Keratinocyte (primary cell): ENCODE measurements at regions not wholly inside any gene's neighbourhood (a gene's known extent, or its start where the extent isn't known, plus 50 kb on each side); places are given as distances from the start of the nearest gene placed in this dataset.

ENCODE experiments used
- DNase-seq: peaks from one replicate; pipeline ENCODE4 v3.0.0-alpha.2; 2011; ENCODE audit warnings: low read depth, missing footprints, low spot score
- FAIRE-seq: peaks from 2 replicates; lab custom pipeline; 2011; peaks lifted over from hg19 to GRCh38; lab: Jason Lieb, UNC
- H2AFZ ChIP-seq: 2 replicates; pipeline ENCODE4 v1.6.0; 2012; ENCODE audit warnings: low read length, control low read depth, inconsistent platforms; ENCODE audit not compliant: control insufficient read depth
- H3K27ac ChIP-seq: 2 replicates; pipeline ENCODE4 v1.5.1; 2011; ENCODE audit warnings: low read length; ENCODE audit not compliant: control insufficient read depth, insufficient read depth
- H3K27me3 ChIP-seq: 3 replicates; pipeline ENCODE4 v1.6.0; 2011; ENCODE audit warnings: low read length; ENCODE audit not compliant: control insufficient read depth, insufficient read depth; ENCODE audit errors: extremely low read depth
- H3K36me3 ChIP-seq, 2 experiments: 2 replicates in 1 of 2; 3 replicates in 1 of 2; pipeline ENCODE4 v1.5.1; 2011; ENCODE audit warnings: low read length in 2 of 2, mild to moderate bottlenecking in 1 of 2; ENCODE audit not compliant: control insufficient read depth in 2 of 2, insufficient read depth in 2 of 2; ENCODE audit errors: extremely low read depth in 1 of 2
- H3K4me1 ChIP-seq: 3 replicates; pipeline ENCODE4 v1.5.1; 2011; ENCODE audit warnings: low read length; ENCODE audit not compliant: control insufficient read depth, insufficient read depth; ENCODE audit errors: extremely low read depth
- H3K4me2 ChIP-seq: 3 replicates; pipeline ENCODE4 v1.6.0; 2011; ENCODE audit warnings: low read depth, low read length; ENCODE audit not compliant: control insufficient read depth, insufficient read depth; ENCODE audit errors: extremely low read depth
- H3K4me3 ChIP-seq, 3 experiments: fragments of 200-600 bp in 1 of 3; sonication (generic) in 1 of 3; 2 replicates in 2 of 3; 3 replicates in 1 of 3; pipeline ENCODE4 v1.5.1; 2011 to 2016; ENCODE audit warnings: low read length in 3 of 3, mild to moderate bottlenecking in 3 of 3, control low read depth in 2 of 3, inconsistent platforms in 1 of 3, low read depth in 1 of 3, mixed read lengths in 1 of 3, mixed run types in 1 of 3, moderate library complexity in 1 of 3; ENCODE audit not compliant: control insufficient read depth in 2 of 3, insufficient read depth in 2 of 3; ENCODE audit errors: extremely low read depth in 1 of 3
- H3K79me2 ChIP-seq: 2 replicates; pipeline ENCODE4 v1.6.0; 2012; ENCODE audit warnings: low read length; ENCODE audit not compliant: control insufficient read depth, insufficient read depth
- H3K9ac ChIP-seq: 3 replicates; pipeline ENCODE4 v1.6.0; 2011; ENCODE audit warnings: low read length; ENCODE audit not compliant: control insufficient read depth, insufficient read depth; ENCODE audit errors: extremely low read depth
- H3K9me1 ChIP-seq: 3 replicates; pipeline ENCODE4 v1.6.0; 2011; ENCODE audit warnings: low read length; ENCODE audit not compliant: control insufficient read depth, insufficient read depth; ENCODE audit errors: extremely low read depth
- H3K9me3 ChIP-seq: 2 replicates; pipeline ENCODE4 v1.5.1; 2012; ENCODE audit warnings: low read depth, low read length; ENCODE audit not compliant: control insufficient read depth
- H4K20me1 ChIP-seq: 3 replicates; pipeline ENCODE4 v1.6.0; 2011; ENCODE audit warnings: low read length; ENCODE audit not compliant: control insufficient read depth, insufficient read depth; ENCODE audit errors: extremely low read depth
- EZH2 ChIP-seq: IDR thresholded peaks from one replicate; pipeline ENCODE4 v1.6.1; 2012; ENCODE audit warnings: inconsistent platforms, mild to moderate bottlenecking, low read length, moderate library complexity
- dilution Hi-C: fragments of 300-500 bp; cut with MboI; formaldehyde crosslinking; loops from one replicate; pipeline ENCODE4 v1.7.0; 2020; ENCODE audit warnings: low sequenced_read_pairs; ENCODE audit not compliant: extremely low pct_ligation_motif_present
- TF ChIP-seq, protein P1 (sequence below), 3 experiments: IDR thresholded peaks in 1 of 3; conservative IDR thresholded peaks in 1 of 3; optimal IDR thresholded peaks in 1 of 3; 2 replicates in 2 of 3; 3 replicates in 1 of 3; pipeline versions ENCODE3 to v1.5.1; 2011; ENCODE audit warnings: low read length in 3 of 3, mild to moderate bottlenecking in 3 of 3, moderate library complexity in 2 of 3, control low read depth in 1 of 3, inconsistent platforms in 1 of 3; ENCODE audit not compliant: insufficient read depth in 2 of 3; ENCODE audit errors: extremely low read depth in 1 of 3

DNA sequence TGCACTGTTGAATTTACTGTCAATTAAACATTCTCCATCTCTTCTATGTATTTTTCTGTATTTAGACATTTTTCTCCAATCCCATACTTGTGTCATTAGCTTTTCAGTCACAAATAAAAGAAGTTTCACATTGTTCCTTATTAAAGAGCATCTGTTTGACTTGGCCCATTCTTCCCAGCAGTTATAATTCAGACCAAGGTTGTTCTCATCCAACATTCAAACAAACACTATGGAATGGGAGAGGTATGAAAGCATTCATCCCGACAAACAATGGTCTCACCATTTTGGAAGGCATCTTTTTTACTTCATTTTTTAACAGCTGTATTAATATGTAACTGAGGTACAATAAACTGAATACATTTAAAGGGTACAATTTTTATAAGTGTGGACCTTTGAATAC is 208.8 kb upstream of the MAF start:
- Histone ChIP-seq H3K4me3 (no peak overlapping the region), H3K4me1 (peaks cover 35% of the 10 kb centered on the region), H3K79me2 (no peaks in the 10 kb centered on the region), H3K9me1 (no peaks in the 10 kb centered on the region), H3K27ac (no peak overlapping the region), H3K27me3 (no peaks in the 10 kb centered on the region), H3K36me3 (no peaks in the 10 kb centered on the region), H3K9ac (no peak overlapping the region), H3K9me3 (no peaks in the 10 kb centered on the region), H3K4me2 (no peak overlapping the region), H2AFZ (no peak overlapping the region), H4K20me1 (no peaks in the 10 kb centered on the region)
- TF ChIP-seq, protein P1, sequence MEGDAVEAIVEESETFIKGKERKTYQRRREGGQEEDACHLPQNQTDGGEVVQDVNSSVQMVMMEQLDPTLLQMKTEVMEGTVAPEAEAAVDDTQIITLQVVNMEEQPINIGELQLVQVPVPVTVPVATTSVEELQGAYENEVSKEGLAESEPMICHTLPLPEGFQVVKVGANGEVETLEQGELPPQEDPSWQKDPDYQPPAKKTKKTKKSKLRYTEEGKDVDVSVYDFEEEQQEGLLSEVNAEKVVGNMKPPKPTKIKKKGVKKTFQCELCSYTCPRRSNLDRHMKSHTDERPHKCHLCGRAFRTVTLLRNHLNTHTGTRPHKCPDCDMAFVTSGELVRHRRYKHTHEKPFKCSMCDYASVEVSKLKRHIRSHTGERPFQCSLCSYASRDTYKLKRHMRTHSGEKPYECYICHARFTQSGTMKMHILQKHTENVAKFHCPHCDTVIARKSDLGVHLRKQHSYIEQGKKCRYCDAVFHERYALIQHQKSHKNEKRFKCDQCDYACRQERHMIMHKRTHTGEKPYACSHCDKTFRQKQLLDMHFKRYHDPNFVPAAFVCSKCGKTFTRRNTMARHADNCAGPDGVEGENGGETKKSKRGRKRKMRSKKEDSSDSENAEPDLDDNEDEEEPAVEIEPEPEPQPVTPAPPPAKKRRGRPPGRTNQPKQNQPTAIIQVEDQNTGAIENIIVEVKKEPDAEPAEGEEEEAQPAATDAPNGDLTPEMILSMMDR (optimal IDR thresholded peaks at IDR 0.05 in 1 of 3, IDR thresholded peaks at IDR 0.05 in 1 of 3, conservative IDR thresholded peaks at IDR 0.05 in 1 of 3; ENCODE audit: extremely low read depth in 1 of 3, insufficient read depth in 2 of 3, low read length in 3 of 3), result no peak
- TF ChIP-seq EZH2, result no peak
- DNase-seq (no peak), FAIRE-seq (no peak)
- dilution Hi-C loops, result no loop called here

DNA sequence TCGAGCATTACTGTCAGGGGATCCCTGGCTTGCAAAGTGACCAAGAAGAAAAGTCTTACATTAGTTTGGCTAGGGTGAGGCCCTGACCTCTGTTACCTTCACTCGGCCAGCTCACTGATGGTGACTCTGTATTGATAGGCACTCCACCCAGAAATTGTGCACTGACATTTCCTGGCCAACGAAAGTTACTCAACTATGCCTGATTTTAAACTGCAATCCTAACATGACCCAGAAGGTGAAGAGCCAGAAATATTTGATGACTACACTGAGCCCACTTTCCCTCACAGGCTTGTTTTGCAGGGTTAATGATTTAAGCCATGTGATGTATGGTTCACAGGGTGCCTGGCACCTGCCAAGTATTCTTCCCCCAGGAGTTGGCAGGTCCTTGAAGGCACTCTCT is 208.2 kb upstream of the MAF start:
- dilution Hi-C loops, result no loop called here
- peaks cover 35% of the 10 kb centered on the region for H3K4me1 ChIP-seq
- no peaks in the 10 kb centered on the region for H4K20me1 ChIP-seq
- H3K27ac ChIP-seq, result no peak overlapping the region
- no peak overlapping the region for H3K9ac ChIP-seq
- DNase-seq (no peak), FAIRE-seq (peak; percentile 26)
- no peak overlapping the region for H2AFZ ChIP-seq
- H3K79me2 ChIP-seq, result no peaks in the 10 kb centered on the region
- no peak overlapping the region for H3K4me3 ChIP-seq
- no peaks in the 10 kb centered on the region for H3K9me1 ChIP-seq
- no peak overlapping the region for H3K4me2 ChIP-seq
- H3K9me3 ChIP-seq, result no peaks in the 10 kb centered on the region
- TF ChIP-seq, protein P1 (optimal IDR thresholded peaks at IDR 0.05 in 1 of 3, IDR thresholded peaks at IDR 0.05 in 1 of 3, conservative IDR thresholded peaks at IDR 0.05 in 1 of 3; ENCODE audit: extremely low read depth in 1 of 3, insufficient read depth in 2 of 3, low read length in 3 of 3), result no peak
- no peak for TF ChIP-seq EZH2
- no peaks in the 10 kb centered on the region for H3K36me3 ChIP-seq
- H3K27me3 ChIP-seq, result no peaks in the 10 kb centered on the region
